ENCODE measurements at regions not wholly inside any gene's neighbourhood (a gene's known extent, or its start where the extent isn't known, plus 50 kb on each side); places are given as distances from the start of the nearest gene placed in this dataset.
"Not testable (repeated sequence)": the region's sequence is repeated elsewhere in the genome, so short reads cannot be mapped to it uniquely, and the experiment has no call there.

DNA sequence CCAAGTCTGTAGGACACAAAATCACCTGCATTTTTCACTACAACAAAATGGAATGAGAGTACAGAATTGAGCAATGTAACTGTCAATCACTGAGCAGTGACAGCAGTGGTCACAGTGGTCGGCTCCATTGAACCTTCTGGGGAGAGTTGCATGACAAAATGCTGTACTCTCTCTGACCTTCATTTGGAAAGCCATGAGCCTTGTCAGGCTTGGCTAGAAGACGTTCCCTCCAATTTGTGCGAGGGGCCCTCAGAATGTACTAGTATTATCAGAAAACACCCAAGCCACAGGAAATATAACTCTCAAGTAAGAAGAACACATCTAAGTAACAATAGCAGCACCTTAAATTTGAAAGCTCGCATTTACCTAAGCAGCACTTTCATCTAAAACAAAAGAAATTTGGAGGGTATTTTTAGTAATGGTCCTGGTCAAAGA lies 425.6 kb upstream of the MEF2C start:
- no peak for DNase-seq (ENCODE audit: low spot score)

DNA sequence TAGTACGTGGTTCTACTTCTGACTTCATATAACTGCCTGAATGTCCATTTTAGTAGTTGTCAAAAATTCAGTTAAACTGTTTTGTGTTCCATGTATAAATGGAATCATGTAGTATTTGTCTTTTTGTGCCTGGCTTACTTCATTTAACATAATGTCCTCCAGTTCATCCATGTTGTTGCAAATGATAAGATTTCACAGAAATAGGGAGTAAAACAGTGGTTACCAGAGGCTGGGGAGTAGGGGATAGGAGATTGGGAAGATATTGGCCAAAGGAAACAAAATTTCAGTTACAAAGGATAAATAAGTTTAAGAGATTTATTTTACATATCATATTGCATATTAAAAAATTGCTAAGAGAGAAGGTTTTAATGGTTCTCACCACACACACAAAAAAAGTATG lies 425.0 kb upstream of the MEF2C start:
- DNase-seq (ENCODE audit: low spot score), result no peak

DNA sequence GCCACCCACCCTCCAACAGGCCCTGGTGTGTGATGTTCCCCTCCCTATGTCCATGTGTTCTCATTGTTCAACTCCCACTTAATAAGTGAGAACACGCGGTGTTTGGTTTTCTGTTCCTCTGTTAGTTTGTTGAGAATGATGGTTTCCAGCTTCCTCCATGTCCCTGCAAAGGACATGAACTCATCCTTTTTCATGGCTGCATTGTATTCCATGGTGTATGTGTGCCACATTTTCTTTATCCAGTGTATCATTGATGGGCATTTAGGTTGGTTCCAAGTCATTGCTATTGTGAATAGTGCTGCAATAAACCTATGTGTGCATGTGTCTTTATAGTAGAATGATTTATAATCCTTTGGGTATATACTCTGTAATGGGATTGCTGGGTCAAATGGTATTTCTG lies 424.2 kb upstream of the MEF2C start:
- not testable (repeated sequence) for DNase-seq (ENCODE audit: low spot score)

DNA sequence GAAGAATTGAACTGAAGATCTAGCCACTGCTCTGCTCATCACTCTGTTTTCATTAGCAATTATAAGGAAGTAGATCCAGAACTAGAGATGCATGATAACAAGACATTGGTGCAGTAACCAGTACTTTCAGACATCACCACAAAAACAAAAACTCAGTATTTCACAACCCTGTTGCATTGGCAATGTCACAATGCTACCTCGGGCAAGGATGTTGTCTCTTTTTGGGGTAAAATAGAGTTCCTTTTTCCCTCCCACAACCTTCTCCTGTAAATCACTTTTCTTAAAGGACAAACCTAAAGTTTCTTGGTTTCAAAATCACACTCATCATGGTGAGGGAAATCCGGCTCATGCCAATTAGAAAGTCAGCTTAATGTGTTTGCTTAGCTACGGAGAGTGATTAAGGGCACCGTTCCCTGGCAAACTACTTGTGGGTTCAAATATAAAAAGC lies 420.1 kb upstream of the MEF2C start:
- DNase-seq (ENCODE audit: low spot score), result no peak

DNA sequence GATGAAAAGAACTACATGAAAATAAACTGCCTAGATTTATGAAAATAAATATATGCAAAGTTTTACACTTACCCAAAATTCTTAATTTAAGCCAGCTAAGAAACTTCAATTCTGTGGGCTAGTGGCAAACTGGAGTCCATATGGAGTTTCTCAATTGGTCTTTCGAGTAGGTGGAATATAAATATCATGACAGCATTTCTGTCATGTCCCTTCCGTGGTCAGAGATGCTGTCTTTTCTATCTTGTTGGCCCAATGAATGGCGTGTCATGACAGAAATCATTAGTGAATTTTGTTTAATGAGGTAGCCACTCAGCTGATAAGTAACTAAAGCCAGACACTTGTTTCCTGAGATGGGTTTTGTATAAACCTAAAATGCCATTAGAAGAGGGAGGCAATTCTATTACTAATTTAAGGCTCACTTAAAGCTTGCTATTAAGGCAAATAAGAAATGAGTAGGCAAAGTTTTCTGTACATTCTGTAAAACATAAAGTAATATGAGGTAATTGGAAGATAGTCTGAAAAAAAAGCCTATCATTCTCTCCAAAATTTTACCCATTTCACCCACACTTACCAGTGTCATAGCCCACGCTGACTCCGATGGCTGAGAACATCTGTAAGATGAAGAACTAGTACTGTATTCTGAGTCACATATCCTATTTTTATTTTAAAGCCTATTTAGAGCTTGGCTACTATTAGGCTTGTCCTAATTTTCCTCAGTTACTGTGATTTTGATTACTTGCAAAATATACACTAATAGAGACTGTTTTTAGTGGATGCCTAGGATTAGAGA lies 419.3 kb upstream of the MEF2C start:
- no peak for DNase-seq (ENCODE audit: low spot score)

DNA sequence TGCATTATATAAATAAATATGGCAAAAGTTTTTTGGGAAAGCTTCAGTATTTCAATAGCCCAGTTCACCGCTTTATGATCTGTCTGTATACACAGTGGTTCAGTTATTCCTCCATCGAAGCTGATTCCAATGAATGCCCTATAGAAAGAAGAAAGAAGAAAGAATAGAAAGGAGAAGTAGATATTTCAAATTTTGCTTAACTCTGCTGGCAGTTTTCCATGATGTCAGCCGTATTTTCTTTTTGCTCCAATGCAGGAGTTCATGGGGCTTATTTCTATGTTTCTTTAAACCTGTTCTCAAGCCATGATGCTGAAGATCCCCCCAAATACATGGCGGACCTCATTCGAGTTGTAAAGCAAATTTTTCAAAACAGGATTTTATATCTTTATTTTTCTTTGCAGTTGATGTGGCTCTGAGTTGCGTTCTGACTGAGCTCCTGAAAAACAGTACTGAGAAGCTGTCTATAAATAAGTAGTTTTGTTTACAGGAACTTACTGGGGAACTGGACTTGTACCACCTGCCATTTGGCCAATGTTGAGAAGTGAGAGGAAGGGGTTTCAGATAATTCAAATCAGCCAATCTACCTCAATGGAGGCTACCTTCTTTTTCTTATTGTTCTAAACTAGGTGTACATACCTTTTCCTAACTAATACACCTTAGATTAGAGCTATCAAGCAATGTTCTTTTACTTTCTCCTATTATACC lies 418.5 kb upstream of the MEF2C start:
- no peak for DNase-seq (ENCODE audit: low spot score)

DNA sequence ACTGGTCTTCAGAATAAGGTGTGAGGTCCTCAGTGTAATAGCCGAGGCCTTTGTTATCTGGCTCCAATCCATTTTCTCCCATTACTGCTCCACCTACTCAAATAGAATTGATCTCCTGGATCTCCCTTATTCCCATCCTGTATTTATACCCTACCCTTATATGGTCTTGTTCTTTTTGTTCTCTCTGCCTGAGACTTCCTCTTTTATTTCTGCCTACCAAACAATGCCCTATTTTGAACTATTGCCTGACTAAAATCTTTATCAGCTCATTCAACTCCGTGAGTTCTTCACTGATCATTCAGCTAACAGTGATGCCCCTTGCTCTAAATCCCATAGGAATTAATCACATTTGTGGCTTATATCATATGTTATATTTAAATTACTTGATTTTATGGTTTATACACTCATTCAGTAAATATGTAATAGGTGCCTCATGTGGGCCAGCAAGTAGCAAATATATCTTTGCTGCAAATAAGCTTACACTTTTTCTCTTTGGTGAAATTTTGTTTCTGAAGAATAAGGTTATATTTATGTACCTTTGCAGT lies 417.5 kb upstream of the MEF2C start:
- no peak for DNase-seq (ENCODE audit: low spot score)

DNA sequence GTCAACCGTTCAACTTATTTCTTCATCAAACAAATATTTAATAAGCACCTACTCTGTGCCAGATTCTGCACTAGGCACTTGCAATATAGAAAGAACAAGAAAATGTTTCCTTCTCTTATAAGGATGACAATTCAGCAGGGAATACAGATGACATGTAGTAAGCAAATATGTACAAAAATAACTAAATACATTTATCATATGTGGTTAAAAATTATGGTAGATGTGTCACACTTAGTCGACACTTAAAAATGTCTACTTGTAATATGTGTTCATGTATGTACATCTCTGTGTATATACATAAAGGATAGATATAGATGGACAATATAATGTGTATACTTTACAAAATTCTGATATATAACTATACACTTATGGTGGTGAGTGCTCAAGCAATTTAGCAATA lies 417.0 kb upstream of the MEF2C start:
- no peak for DNase-seq (ENCODE audit: low spot score)

DNA sequence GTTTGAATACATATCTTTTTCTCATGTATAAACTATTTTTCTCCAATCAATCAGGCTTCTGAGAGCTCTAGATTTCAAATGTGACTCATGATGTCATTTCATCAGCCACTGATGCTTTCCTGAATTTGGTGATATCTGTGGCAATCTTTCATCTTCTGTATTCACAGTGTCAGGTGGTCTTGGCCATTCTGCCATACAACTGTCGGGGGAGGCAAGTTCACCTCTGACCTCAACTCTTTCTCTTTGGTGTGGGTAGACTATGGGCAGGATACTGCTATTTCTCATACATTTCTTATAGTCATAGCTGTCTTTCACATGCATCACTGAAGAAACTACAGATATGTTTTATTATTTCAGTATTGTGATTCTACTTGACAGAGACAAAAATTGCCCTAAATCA lies 414.1 kb upstream of the MEF2C start:
- DNase-seq (ENCODE audit: low spot score), result no peak

DNA sequence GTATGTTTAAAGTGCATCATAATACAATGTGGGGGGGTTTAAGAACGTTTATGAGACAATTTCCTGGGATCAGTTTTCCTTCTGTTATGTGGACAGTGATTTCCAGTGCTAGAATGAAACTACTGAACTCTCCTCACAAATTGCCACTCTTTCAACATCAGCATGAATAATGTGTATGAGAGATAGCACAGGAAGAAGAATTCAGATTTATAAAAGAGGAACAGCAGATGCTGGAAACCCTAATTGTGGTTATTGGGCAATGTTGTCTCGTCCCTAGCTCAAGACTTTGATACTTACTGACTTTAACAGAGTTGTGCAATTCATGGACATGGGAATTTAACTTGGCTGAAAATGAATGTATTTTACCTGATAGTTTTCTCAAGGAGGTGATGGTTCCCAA lies 410.8 kb upstream of the MEF2C start:
- DNase-seq (ENCODE audit: low spot score), result no peak

DNA sequence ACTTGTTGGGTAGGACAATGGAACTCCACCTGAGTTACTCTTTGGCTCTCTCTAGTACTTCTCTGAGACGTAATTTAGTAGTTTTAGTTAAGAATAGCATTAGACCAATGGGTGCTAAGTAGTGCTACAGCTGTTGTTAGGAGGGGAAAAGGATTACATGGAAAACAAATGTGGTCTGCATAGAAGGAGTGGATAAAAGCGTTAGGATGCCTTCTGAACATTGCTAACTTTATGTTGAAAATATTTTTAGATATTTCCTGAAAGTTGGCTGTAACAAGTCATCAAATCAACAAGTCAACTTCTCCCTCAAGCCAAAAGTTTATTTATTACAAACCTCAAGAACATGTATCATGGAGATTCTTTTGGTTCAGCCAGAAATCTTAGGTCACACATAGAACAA lies 409.5 kb upstream of the MEF2C start:
- DNase-seq (ENCODE audit: low spot score), result no peak

DNA sequence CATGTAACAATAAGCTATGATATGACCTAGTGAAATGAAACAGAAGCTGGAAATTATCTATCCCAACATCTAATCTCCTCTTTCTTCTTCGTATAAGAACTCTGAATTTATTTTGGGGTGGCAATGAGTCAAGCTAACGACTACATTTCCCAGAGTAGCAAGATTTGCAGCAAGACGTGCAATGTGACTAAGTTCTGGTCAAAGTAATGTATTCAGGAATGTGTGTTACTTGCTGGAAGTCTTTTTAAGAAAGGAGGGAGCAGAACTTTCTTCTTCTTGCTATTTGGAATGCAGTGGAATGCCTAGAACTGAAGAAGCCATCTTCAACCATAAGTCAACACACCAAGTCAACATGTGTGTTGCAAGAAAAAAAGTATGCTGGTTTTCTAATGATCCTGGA lies 406.6 kb upstream of the MEF2C start:
- DNase-seq (ENCODE audit: low spot score), result no peak

DNA sequence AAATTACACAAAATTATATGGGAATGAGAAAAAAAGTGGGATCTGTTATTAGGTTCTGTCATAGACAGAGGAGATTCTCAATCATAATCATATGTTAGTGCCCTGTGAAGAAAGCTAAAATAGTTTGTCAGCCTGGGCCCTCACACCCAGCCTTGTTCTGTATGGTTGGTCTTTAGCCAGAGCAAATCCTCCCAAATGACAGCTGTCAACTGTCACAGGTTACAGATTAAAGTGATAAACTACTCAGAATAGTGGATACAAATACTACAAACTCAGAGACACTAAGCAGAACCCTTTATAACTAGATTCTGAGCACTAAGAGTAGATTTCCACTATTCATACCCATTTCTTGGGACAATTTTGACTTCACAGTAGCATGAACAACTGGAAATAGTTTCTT lies 405.0 kb upstream of the MEF2C start:
- no peak for DNase-seq (ENCODE audit: low spot score)

DNA sequence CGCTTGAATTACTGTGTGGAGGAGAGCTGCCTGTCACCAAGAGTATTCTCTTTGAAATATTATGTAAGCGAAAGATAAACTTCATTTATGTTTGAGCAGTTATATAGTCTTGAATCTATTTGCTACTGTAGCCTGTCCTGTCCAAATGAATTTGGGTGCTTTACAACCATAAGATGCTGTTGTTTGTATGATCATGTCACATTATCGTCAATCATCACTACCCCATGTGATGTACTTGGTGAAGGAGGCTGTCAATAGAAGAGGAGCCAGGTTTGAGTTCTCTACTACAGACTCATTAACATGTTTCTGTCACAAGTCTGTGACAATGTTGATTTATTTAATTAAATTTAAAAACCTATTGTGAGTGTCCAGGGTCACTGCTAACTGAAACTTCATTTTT lies 403.3 kb upstream of the MEF2C start:
- no peak for DNase-seq (ENCODE audit: low spot score)

DNA sequence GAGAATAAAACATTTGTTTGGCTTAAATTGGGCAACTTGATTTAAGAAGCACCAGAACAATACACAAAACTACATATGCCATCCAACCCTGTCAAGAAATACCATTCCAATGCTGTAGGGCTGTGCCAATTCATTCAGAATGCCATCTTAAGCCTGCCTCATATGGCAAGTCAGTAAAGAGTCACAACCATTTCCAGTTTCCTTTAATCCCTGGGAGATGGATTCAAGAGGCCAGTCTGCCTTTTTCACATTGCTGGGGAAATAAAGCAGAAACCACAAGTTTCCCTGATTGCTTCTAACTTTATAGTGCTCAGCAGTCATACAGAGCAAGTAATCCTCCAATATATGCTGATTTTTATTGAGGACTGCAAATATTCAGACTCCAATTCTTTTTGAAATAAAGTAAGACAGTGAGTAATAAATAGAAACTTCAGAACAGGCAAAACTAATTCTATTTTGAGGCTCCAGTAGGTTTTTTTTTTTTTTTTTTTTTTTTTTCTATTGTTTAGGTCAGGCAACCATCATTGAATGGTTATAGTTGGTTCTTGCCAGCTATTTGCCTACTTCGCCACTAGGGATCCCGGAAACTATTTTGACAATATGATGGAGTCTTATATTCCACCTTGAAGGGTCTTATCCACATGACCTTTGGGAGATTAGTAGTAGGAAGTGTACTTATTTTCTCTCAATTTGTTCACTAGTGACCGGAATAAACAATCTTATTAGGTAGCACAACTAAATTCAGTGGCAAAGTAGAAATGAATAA lies 400.9 kb upstream of the MEF2C start:
- no peak for DNase-seq (ENCODE audit: low spot score)

DNA sequence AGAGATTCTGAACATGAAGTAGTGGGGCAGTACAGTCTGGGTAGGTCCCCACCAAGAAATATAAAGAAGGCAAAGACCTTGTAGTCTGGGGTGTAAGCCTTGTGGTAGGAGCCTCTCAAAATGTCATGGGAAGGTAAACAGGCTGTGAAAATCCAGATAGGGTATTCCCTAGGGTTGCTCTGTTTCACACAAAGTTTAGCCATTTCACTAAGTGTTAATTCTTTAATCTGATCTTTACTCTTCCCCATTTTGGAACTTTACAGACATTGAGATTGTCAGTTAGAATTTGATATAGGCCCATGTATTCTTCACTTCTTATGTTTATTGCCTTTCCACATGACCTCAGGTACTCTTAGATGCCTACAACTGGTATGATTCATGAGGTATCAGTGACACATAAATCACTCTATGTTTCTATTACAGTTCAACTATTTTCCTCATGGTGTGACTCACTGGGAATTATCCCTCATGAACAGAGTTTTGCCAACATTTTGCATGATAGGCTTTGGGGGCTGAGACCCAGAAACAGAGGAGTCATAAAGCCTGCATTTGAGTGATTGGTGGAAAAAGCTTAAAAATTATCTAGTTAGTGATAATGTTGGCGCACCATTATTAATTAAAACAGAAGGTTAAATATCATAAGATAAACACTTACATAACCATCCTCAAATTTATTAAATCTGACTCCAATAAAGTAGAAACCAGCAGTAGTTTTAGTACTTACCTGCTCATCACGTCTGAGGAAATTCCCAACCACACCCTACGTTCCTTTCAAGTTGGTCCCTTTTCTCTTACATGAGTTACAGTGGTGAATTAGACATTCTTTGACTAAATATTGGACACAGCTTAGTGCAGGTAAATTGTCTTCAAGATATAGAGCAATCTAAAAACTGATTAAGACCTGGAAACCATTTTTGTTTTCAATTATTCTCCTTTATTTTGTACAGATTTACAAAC lies 399.8 kb upstream of the MEF2C start:
- no peak for DNase-seq (ENCODE audit: low spot score)

DNA sequence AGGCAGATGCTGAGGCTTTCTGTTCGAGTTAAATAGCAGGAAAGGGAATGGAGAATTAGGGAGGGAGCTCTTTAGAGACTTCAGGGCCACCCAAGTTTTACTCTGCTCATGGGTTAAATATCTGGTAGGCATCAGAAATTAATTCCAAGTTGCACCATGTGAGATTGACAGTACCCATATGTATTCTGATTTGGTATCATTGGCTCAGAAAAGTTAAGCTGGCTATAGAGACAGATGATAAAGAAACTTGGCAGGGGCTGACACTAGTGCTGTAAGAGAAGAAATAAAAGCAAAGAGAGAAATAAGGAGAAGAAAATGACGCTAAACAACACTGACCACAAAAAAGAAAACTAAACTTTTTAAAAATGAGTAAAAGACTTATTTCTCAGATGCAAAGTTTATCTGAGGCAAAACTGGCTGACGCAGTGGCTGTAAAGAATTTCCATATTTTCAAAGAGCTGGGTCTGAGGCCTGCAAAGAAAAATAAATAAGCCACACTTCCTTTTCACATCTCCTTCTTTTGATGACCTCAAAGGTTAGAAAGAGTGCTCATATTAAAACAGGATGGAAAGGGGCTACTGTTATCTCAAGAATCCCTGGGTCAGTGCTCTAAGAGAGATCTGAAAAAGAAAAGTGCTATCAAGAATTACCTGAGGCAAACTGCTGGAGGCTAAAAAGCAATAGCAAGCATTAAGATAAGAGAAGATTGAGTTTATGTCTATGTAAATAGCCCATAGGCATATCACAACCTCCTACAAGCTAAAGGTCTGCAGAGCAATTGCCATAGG lies 399.0 kb upstream of the MEF2C start:
- no peak for DNase-seq (ENCODE audit: low spot score)

DNA sequence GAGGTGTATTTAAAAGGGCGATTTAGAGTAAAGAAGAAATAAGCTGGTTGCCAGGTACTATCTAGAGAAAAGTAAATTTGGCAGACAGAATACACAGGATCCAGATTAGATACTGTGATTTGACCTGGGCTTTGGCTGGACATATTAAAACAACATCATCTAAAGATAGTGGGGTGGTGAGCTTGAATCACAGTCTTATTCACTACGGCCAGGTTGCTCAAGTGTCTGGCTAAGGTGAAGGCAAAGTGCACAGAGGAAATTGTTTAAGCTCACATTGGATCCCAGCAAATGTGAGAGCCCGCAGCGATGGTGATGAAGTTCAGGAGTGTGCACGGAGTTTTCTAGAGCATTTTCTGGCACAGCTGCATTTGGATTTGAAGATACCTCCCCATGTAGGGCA lies 398.2 kb upstream of the MEF2C start:
- no peak for DNase-seq (ENCODE audit: low spot score)

DNA sequence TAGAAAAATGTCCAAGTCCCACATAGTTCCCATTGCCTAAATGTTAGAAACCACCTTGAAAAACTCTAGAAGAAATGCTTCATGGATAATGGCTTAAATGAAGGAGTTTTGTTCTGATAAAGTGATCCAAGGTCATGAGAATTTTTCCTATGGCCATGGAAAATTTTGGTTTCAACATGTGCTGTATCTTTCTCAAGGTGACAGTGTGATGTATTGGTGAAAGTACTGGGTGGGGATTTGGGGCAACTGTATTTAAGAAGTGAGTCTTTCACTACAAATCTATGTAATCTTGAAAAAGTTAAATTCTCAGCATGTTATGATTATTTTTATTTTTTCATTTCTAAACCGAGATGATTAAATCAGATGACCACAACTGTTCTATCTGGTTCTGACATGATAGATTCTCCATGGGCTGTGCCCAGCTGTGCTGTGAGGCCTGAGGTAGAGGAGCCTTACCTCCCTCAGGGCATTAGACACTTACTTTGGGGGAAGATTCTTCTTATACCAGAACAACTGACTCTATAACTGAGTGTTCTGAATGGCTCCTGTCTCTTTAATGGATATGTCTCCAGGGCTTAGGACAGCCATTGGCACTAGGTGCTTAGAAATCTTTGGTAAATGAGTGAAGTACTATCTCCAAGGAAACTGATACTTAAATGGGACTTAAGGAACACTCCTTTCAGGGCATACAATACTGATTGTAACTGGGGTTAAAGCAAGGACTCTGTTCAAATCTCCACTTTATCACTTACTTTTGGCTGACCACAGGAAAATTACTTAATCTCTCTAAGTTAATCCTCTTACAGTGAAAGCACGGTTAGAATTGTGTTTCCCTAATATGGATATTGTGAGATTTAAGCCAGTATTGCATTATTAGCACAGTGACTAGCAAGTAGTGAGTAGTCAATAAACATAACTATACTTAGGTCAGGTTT lies 397.4 kb upstream of the MEF2C start:
- DNase-seq (ENCODE audit: low spot score), result no peak

Measured in mesenteric fat pad (tissue), 1 donor.